NCI-H510A treated with DMSO at 0.1 percent for 48 hours (cell line): ENCODE measurements at regions not wholly inside any gene's neighbourhood (a gene's known extent, or its start where the extent isn't known, plus 50 kb on each side); places are given as distances from the start of the nearest gene placed in this dataset.
"Not testable (repeated sequence)": the region's sequence is repeated elsewhere in the genome, so short reads cannot be mapped to it uniquely, and the experiment has no call there.

Experiments used
- DNase-seq: peaks from one replicate; lab custom pipeline; 2025; lab: John Stamatoyannopoulos, UW

GRCh38 chr4:137956256-137956655 is 285.9 kb downstream of the SLC7A11 start:
- DNase-seq: no peak

GRCh38 chr4:137955595-137955994 is 286.6 kb downstream of the SLC7A11 start:
- DNase-seq: no peak

- DNase-seq: no peak
Measured at GRCh38 chr4:137952116-137952515, 290.0 kb downstream of the SLC7A11 start.

- no peak for DNase-seq
Measured at GRCh38 chr4:137950286-137950685, 291.9 kb downstream of the SLC7A11 start.

- DNase-seq: no peak
Measured at GRCh38 chr4:137949746-137950145, 292.4 kb downstream of the SLC7A11 start.

GRCh38 chr4:137946453-137947174 is 295.5 kb downstream of the SLC7A11 start:
- no peak for DNase-seq

- not testable (repeated sequence) for DNase-seq
Measured at GRCh38 chr4:137942815-137943214, 299.3 kb downstream of the SLC7A11 start.

- not testable (repeated sequence) for DNase-seq
Measured at GRCh38 chr4:137942015-137942515, 300.1 kb downstream of the SLC7A11 start.

- no peak for DNase-seq
Measured at GRCh38 chr4:137934911-137935310, 307.2 kb downstream of the SLC7A11 start.

GRCh38 chr4:137934046-137934445 is 308.1 kb downstream of the SLC7A11 start:
- DNase-seq: no peak

- no peak for DNase-seq
Measured at GRCh38 chr4:137927972-137928371, 314.2 kb downstream of the SLC7A11 start.

GRCh38 chr4:137923494-137923893 is 318.7 kb downstream of the SLC7A11 start:
- DNase-seq: no peak

- DNase-seq: no peak
Measured at GRCh38 chr4:137922721-137923120, 319.4 kb downstream of the SLC7A11 start.

- DNase-seq: no peak
Measured at GRCh38 chr4:137909529-137910309, 332.4 kb downstream of the SLC7A11 start.

- no peak for DNase-seq
Measured at GRCh38 chr4:137905930-137906329, 336.2 kb downstream of the SLC7A11 start.

- DNase-seq: no peak
Measured at GRCh38 chr4:137901114-137901513, 341.0 kb downstream of the SLC7A11 start.

- no peak for DNase-seq
Measured at GRCh38 chr4:137896221-137896737, 345.9 kb downstream of the SLC7A11 start.

GRCh38 chr4:137895515-137895914 is 346.6 kb downstream of the SLC7A11 start:
- not testable (repeated sequence) for DNase-seq

- no peak for DNase-seq
Measured at GRCh38 chr4:137892134-137892533, 350.0 kb downstream of the SLC7A11 start.

GRCh38 chr4:137890812-137891211 is 351.3 kb downstream of the SLC7A11 start:
- DNase-seq: no peak

- DNase-seq: no peak
Measured at GRCh38 chr4:137881641-137882040, 349.3 kb upstream of the PCDH18 start.

- not testable (repeated sequence) for DNase-seq
Measured at GRCh38 chr4:137868067-137868466, 335.8 kb upstream of the PCDH18 start.

- no peak for DNase-seq
Measured at GRCh38 chr4:137866671-137867070, 334.4 kb upstream of the PCDH18 start.
